NCI-H345 treated with DMSO at 0.1 percent for 48 hours (cell line): ENCODE measurements at regions not wholly inside any gene's neighbourhood (a gene's known extent, or its start where the extent isn't known, plus 50 kb on each side); places are given as distances from the start of the nearest gene placed in this dataset.
A peak's percentile ranks its signal among the peaks of the same experiment; 100 is the strongest.

ENCODE experiments used
- DNase-seq: peaks from one replicate; lab custom pipeline; 2025; ENCODE audit not compliant: unreplicated experiment; lab: John Stamatoyannopoulos, UW

DNA sequence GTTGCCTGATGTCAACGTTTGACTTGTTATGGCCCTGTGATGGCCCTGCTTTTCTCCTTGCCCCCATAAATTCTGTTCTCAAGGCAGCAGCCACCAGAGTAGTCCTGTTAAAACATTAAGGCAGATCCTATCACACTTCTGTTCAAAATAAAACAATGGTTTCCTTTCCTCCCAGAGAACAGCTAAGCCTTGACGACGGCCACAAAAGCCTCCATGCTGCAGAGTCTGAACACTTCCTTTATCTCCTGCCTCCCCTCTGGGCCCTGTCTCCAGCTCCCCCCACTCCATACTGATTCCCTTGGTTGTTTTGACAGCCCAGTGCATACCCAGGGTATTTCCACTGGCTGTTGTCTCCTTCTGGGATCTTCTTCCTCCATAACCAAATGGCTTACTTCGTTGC is 618.1 kb downstream of the MED13L start:
- DNase-seq, result no peak

- DNase-seq, result no peak
Observed at GRCh38 chr12:115657081-115658013, 620.1 kb downstream of the MED13L start.

GRCh38 chr12:115650026-115650425 is 627.5 kb downstream of the MED13L start:
- DNase-seq, result peak; percentile 32

DNA sequence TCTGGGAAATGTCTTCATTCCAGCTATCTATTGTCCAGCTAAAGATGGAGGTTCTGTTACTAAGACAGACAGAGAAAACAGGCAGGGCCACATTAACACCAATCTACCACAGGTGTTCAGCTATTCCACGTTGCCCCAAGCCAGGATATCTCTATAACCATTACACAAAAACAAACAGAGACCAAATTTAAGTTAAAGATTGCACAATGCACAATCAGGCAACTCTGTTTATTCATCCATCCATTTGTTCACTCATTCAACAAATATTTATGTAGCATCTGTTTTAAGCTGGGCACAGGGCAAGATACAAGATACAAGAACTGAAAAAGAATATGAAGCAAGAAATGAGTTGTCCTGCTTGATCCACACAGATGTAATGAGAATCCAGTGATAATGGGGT is 629.0 kb downstream of the MED13L start:
- no peak for DNase-seq

DNA sequence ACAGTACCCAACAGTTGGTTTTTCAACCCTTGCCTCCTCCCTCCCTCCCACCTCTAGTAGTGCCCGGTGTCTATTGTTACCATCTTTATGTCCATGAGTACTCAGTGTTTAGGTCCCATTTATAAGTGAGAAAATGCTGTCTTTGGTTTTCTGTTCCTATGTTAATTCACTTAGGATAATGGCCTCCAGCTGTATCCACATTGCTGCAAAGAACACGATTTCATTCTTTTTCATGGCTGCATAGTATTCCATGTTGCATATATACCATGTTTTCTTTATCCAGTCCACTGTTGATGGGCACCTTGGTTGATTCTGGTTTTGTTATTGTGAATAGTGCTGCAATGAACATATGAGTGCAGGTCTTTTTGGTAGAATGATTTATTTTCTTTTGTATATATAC is 631.3 kb downstream of the MED13L start:
- DNase-seq, result no peak

GRCh38 chr12:115640929-115641328 is 636.6 kb downstream of the MED13L start:
- no peak for DNase-seq

DNA sequence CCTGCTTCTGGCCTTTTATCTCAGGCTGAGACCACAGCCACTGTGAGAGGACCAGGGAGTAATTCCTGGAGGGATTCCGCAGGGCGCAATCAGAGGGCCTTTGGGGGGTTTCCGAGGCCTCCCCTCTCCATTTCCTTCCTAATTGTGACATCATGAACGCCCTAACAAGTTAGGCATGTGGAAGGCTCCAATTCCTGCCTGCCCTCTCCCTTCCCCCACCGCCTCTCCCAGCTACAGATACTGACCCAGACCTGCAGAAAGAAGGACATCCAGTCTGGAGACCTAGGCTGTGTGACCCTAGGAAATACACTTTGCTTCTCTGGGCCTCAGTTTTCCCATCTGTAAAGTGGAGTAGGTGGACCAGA is 637.9 kb downstream of the MED13L start:
- DNase-seq, result no peak

DNA sequence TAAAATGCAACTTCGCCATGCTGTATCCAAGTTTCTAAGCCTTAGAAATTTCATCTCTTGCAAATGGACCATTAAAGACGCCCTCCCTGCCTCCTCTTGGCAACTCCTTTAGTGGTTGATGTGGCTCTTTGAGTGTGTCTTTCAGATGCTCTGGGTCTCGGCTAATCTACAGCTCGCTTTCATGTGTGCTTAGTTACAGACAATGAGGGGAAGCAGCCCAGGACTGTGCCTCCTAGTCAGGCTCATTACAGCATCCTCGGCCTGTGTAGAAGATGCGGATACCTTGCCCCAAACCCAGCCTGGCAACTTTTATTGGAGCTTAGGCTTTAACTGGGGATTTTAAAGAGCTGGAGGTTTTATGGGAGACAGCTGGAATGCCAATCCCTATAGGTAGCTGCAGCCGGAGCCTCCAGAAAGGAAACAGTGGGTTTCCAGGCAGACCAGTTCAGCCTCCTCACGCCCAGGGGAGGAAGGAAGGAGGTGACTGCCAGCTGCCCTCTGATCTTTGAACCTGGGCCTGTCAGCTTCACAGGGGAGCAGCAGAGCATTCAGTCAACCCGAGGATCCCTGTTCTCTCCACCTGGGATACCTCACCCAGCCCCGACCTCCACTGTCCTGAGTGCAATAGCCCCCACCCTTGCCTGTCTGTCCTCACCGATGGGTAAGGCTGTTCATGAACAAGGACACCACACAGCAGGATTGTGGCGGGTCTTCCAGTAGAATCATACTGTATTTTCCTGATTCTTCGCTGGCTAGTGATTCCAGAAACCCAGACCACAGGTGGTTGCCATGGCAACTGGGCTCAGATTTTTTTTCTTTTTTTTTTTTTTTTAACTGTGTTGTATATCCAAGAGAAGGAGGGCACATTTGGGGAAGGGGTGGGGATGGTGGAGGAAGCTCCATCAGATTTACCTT is 638.5 kb downstream of the MED13L start:
- DNase-seq, result no peak

GRCh38 chr12:115636546-115636945 is 640.9 kb downstream of the MED13L start:
- DNase-seq, result no peak

- no peak for DNase-seq
Observed at GRCh38 chr12:115632308-115632707, 645.2 kb downstream of the MED13L start.

DNA sequence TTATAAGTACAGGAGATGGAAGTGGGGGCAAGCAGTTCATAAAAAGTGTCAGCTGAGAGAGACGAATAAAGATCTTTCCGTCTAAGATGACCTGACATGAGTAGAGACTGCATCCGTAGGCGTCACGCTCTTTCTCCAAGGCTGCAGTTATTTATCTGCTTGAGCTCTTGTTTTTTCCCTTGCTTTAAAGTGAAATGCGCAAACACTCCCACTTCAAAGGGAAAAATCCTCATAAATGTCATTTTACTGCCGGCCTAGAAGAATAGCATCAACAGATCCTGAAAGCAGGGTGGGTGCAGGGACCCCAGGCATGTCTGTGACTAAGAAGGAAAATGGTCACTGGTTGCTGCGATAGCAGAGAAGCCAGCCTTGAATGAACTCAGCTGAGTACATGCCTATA is 647.4 kb downstream of the MED13L start:
- DNase-seq, result no peak

DNA sequence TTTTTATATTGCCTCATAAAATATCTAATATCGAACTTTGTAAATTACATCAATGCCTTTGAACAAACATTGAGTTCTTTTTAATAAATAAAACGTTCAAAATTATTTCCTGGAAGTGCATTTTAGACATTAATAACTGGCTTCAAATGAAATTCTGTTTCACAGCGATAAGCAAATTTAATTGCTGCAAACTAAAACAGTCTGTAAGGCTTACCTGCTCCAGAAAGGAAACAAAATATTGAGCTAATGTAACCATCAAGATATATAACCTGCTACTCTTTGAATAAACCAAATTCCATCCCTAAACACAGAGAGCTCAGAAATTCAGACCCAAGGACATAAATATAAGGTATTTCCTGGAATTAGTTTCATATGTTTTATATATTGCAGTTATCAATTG is 651.3 kb downstream of the MED13L start:
- no peak for DNase-seq

- DNase-seq, result no peak
Observed at GRCh38 chr12:115623764-115624334, 653.6 kb downstream of the MED13L start.

DNA sequence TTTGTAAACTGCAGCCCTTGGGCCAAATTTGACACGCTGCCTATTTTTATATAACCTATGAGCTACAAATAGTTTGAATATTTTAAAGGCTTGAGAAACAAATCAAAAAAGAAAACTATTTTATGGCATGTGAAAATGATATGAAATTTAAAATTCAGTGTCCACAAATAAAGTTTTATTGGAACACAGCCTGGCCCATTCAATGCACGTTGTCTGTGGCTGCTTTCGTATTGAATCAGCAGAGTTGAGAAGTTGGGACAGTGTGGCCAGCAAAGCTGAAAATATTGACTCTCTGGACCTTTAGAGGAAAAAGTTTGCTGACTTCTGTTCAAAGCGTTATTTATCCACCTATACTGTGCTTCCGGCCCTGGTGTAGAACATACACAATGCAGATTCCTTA is 654.2 kb downstream of the MED13L start:
- no peak for DNase-seq

GRCh38 chr12:115620816-115621215 is 656.7 kb downstream of the MED13L start:
- DNase-seq, result no peak

DNA sequence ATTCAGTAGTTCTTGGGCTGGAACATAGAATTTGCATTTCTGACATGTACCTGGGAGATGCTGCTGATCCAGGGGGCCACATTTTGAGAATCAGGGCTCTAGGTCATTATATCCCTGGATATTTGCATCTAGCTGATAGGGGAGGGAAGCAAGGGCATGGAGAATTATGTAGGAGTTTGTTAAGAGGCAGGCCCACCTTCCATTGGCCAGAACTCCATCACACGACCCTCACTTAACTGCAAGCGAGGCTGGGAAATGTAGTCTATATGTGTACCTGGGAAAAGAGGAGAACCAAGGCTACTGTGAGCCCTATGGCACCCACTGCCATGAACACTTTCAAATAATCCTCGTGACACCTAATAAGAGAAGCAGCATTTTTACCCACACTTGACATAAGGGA is 657.6 kb downstream of the MED13L start:
- no peak for DNase-seq

DNA sequence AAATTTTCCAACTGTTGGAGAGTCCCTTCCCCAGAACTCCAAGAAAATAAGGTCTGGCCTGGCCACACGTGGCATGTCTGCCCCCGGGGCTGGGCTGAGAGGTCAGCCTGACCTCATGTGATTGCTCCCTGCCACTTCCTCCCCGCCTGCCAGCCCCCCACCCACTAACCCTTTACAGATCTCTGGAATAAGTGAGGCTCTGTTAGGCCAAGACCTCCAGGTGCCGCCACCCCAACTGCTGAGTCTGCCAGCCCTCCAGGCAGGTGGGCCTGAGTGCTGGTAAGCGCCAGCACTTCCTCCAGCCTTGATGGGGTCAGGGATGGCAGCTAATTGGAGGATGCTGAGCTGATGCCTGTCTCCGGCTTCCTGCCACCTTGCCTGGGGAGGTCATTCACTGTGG is 658.4 kb downstream of the MED13L start:
- DNase-seq, result no peak

DNA sequence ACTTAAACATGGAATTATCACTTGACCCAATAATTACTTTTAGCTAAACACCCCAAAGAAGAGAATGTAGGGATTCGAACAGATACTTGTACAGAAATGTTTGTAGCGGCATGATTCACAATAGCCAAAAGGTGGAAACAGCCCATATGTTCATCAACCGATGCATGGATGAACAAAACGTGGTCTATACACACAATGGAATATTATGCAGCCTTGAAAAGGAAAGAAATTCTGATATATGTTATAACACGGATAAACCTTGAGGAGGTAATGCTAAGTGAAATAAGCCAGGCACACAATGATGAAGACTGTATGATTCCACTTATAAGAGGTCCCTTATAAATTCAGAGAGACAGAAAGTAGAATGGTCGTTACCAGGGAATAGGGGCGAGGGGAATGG is 659.4 kb downstream of the MED13L start:
- no peak for DNase-seq

- no peak for DNase-seq
Observed at GRCh38 chr12:115617391-115617790, 660.1 kb downstream of the MED13L start.

DNA sequence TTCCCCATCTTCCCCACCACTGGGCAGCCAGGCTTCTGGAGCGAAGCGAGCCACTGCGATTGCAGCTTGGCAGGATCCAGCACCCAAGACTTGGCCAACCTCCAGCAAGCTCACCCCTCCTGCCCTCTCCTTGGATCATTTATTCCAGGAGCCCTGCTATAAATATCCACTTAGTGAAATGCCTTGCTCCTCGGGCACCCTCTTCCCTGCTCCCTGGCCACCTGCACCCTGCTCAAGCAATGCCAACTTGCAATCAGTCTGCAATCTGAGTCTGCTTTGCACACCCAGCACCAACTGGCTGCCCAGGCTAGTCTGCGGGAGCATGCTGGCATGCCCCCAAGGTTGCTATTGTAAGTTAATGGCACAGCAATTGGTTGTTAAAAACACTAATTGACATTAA is 666.0 kb downstream of the MED13L start:
- DNase-seq, result no peak

- DNase-seq, result no peak
Observed at GRCh38 chr12:115609347-115609746, 668.1 kb downstream of the MED13L start.

DNA sequence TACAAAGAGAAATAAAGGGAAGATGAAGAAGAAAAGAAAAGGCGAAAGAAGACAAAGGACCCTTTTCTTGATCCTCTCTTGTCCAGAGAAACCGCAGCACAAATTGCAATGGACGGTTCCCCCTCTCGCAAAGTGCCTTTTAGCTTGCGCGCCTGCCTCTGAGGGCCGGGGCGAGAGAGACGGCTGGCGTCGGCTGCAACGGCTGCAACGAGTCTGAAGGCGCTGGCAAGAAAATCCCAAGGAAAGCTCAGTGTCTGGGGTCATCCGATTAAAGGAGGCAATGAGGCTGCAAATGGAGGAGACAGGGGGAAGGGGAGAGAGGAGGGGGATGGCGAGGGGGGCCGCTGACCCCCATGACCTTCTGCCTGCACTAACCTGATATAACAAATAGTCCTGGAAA is 671.5 kb downstream of the MED13L start:
- DNase-seq, result no peak
